Testis (tissue), 2 donors: ENCODE measurements at regions not wholly inside any gene's neighbourhood (a gene's known extent, or its start where the extent isn't known, plus 50 kb on each side); places are given as distances from the start of the nearest gene placed in this dataset.

Source experiments
- DNase-seq: peaks from one replicate; pipeline ENCODE4 v3.0.0-alpha.2; 2019
- H3K27ac ChIP-seq, 2 donors: fragments of 200-600 bp; sonication (generic); one replicate each; pipeline ENCODE4 v1.5.1; 2019
- H3K27me3 ChIP-seq: fragments of 200-600 bp; sonication (generic); one replicate; pipeline ENCODE4 v1.5.1; 2019
- H3K36me3 ChIP-seq: fragments of 200-600 bp; sonication (generic); one replicate; pipeline ENCODE4 v1.5.1; 2017; ENCODE audit warnings: low read depth; ENCODE audit errors: missing control alignments
- H3K4me1 ChIP-seq: fragments of 200-600 bp; sonication (generic); one replicate; pipeline ENCODE4 v1.5.1; 2019
- H3K4me3 ChIP-seq, 2 donors: fragments of 200-600 bp; sonication (generic); one replicate each; pipeline ENCODE4 v1.5.1; 2017 to 2019
- H3K9me3 ChIP-seq: fragments of 200-600 bp; sonication (generic); one replicate; pipeline ENCODE4 v1.5.1; 2017
- CTCF ChIP-seq, 3 experiments: fragments of 450-650 bp in 2 of 3; fragments of 200-600 bp in 1 of 3; sonication (generic) in 1 of 3; IDR thresholded peaks; one replicate each; pipeline ENCODE4 v1.5.1; 2016 to 2019; ENCODE audit warnings: antibody characterized with exemption in 3 of 3, mild to moderate bottlenecking in 2 of 3, moderate library complexity in 1 of 3
- POLR2A ChIP-seq: fragments of 450-650 bp; IDR thresholded peaks from one replicate; pipeline ENCODE4 v1.6.1; 2017; ENCODE audit warnings: antibody characterized with exemption, mild to moderate bottlenecking, moderate library complexity
- WGBS, 2 donors: methylation state at CpG; one replicate each; pipeline ENCODE4 v1.1.5; 2018; 5-methylcytosine and 5-hydroxymethylcytosine counted together
- intact Hi-C: fragments of 100-400 bp; cut with DNase I; formaldehyde crosslinking; loops from one replicate; pipeline ENCODE4 v1.15.1; 2023; ENCODE audit warnings: low total_unique reads

DNA sequence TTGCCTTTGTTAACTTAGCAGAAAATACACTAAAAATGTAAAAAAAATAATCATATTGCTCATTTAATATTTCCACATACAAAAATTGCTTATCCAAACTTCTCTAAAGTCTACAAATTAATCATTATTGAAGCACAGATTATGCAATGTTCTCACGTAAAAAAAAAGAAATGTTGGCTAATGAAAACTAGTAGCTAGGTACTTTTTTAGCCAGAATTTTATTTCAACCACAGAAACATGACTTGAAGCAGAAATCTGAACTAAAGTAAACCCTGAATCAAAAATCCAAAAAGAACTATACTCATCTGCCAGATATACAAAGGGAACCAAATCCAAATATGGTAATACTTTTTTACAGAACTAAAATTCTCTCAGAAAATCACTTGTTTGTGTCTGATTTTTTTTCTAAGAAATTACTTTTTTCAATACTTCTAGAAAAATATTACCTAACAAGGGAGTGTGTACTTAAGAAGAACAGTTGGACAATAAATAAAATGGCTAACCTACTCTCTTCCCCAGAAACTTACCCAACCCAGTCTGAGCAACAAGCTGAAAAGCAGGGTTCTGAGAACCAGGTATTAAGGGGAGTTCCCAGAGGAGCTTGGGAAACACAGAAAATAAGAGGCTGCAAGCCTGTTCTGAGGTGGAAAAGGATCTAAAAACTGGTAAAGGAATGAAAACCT, 78.4 kb upstream of the RAP1B start:
- H3K27me3 ChIP-seq = no peaks in the 10 kb centered on the region
- no peak for DNase-seq
- H3K27ac ChIP-seq = no peak overlapping the region
- intact Hi-C loops = no loop called here
- H3K4me3 ChIP-seq = no peak overlapping the region
- no peaks in the 10 kb centered on the region for H3K4me1 ChIP-seq
- TF ChIP-seq POLR2A = no peak
- TF ChIP-seq CTCF (IDR thresholded peaks at IDR 0.05) = no peak
- no peaks in the 10 kb centered on the region for H3K36me3 ChIP-seq
- no peaks in the 10 kb centered on the region for H3K9me3 ChIP-seq
- 54 to 57% methylated on average over 1 of the region's 1 CpG for WGBS, 2 donors

- TF ChIP-seq CTCF (IDR thresholded peaks at IDR 0.05) (no peak), POLR2A (no peak)
- Histone ChIP-seq H3K27ac (no peak overlapping the region), H3K4me3 (no peak overlapping the region), H3K4me1 (no peaks in the 10 kb centered on the region), H3K36me3 (no peaks in the 10 kb centered on the region), H3K27me3 (no peaks in the 10 kb centered on the region), H3K9me3 (no peaks in the 10 kb centered on the region)
- DNase-seq = no peak
- 83 to 96% methylated on average over 2 of the region's 2 CpGs for WGBS, 2 donors
- intact Hi-C loops = no loop called here
These were observed 77.8 kb upstream of the RAP1B start for GRCh38 chr12:68532887-68533248.

- Histone ChIP-seq H3K27ac (no peak overlapping the region), H3K9me3 (no peaks in the 10 kb centered on the region), H3K27me3 (no peaks in the 10 kb centered on the region), H3K4me3 (no peak overlapping the region), H3K4me1 (no peaks in the 10 kb centered on the region), H3K36me3 (no peaks in the 10 kb centered on the region)
- no peak for TF ChIP-seq CTCF (IDR thresholded peaks at IDR 0.05)
- TF ChIP-seq POLR2A = no peak
- WGBS, 2 donors = 97 to 98% methylated on average over 5 of the region's 5 CpGs
- intact Hi-C loops = no loop called here
- no peak for DNase-seq
These were observed 76.6 kb upstream of the RAP1B start for GRCh38 chr12:68534108-68534507.

- H3K27ac ChIP-seq = no peak overlapping the region
- H3K4me1 ChIP-seq = no peaks in the 10 kb centered on the region
- TF ChIP-seq CTCF (IDR thresholded peaks at IDR 0.05) (no peak), POLR2A (no peak)
- no peak for DNase-seq
- H3K36me3 ChIP-seq = no peaks in the 10 kb centered on the region
- 68 to 81% methylated on average over 3 to 6 of the region's 6 CpGs for WGBS, 2 donors
- intact Hi-C loops = no loop called here
- no peak overlapping the region for H3K4me3 ChIP-seq
- no peaks in the 10 kb centered on the region for H3K9me3 ChIP-seq
- no peaks in the 10 kb centered on the region for H3K27me3 ChIP-seq
These were observed 73.7 kb upstream of the RAP1B start for GRCh38 chr12:68536885-68537485.

DNA sequence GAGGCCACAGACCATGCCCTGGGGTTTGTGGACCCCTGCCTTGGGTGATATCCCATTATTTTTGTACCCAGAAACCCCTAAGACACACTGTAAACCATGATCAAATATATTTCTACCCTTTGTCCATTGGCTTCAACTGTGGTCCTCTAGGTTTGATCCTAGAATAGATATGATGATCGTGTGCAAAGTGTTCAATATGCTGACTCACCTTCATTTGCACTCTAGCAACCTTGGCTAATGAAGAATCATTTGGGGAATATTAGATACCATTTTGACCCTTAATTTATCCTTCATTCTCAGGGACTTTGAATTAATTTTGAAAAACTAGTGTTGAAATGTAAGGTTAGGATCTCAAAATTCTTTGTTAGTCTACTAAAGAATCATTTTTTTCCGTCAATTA, 73.1 kb upstream of the RAP1B start:
- Histone ChIP-seq H3K36me3 (no peaks in the 10 kb centered on the region), H3K4me1 (no peaks in the 10 kb centered on the region), H3K27ac (no peak overlapping the region), H3K9me3 (no peaks in the 10 kb centered on the region), H3K4me3 (no peak overlapping the region), H3K27me3 (no peaks in the 10 kb centered on the region)
- DNase-seq = no peak
- no peak for TF ChIP-seq POLR2A
- no peak for TF ChIP-seq CTCF (IDR thresholded peaks at IDR 0.05)
- whole genome bisulfite sequencing, 2 donors = 95 to 96% methylated on average over 2 of the region's 2 CpGs
- intact Hi-C loops = no loop called here
